ENCODE measurements at regions not wholly inside any gene's neighbourhood (a gene's known extent, or its start where the extent isn't known, plus 50 kb on each side); places are given as distances from the start of the nearest gene placed in this dataset.
"Not testable (repeated sequence)": the region's sequence is repeated elsewhere in the genome, so short reads cannot be mapped to it uniquely, and the experiment has no call there.

DNA sequence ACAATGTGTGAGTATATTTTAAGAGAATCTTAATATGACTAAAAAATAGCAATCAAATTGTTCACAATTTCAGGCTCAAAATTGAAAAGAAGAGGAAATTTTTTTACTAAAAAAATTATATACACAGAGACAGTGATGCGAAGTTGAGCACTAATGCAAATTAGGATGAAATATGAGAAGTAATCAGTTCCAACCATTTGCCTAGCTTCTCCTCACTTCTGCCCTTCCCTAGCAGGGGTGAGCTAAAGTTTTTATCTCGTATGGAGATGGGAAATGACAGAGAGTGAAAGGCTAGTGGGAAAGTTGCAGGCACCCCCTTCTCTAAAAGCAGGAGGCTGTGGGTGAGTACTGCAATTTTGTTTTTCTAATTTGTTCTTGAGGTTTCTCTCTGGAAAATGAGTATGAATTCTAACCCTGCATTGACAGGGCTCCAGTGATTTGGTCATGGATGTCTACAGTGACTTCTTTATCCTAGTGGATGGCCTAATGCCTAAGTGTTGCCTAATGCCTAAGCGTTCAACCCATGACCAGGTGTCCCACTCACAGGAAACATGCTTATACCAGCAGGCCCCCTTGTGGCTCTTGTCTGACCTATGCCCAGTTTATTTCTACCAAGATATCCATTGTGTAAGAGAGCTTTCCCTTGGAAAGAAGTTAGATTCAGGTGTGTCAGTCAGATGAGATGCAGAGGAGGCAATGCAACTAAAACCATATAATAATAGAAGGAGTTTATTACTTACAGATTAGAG, 78.0 kb upstream of the HNMT start:
- no peak for DNase-seq (ENCODE audit: low read depth)

GRCh38 chr2:137888845-137889244, 75.4 kb upstream of the HNMT start:
- no peak for DNase-seq (ENCODE audit: low read depth)

GRCh38 chr2:137892739-137893138, 71.5 kb upstream of the HNMT start:
- DNase-seq (ENCODE audit: low read depth), result no peak

DNA sequence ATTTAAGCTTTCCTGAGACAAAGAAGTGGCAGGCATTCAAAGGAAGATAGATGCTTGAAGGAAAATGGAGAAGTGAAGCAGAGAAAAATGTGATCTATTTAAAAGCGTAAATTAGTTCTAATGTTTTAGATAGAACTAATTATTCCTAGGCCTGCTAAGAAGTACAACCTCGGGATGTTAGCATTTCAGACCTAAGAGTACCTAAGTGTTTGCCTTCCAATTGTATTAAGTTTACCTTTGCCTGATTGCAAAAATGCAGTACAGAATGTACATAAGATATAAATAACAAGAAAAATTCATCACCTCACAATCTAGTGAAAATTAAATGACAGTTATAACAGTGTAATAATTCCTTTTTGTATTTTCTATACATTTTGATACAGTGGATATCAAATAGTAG, 71.1 kb upstream of the HNMT start:
- DNase-seq (ENCODE audit: low read depth), result no peak

- DNase-seq (ENCODE audit: low read depth), result no peak
Observed at GRCh38 chr2:137896467-137896866, 67.8 kb upstream of the HNMT start.

DNA sequence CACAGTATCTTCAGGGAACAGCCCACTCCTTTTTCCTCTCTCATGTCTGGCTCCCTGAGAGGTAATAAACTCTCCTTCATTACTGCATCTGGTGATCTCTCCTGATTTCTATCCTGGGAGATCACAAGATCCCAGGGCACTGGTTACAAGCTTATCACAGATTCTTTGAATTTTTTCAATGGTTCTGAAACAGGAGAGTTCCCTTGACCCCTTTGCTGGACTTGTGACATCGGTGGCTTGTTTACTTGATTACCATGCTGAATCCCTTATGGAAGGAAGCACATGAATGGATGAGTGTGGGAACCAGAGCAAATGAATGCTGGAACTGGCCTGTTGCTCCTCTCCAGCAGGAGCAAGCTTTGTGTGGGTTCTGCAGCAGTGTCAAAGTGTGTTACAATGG, 67.2 kb upstream of the HNMT start:
- no peak for DNase-seq (ENCODE audit: low read depth)

GRCh38 chr2:137900421-137901141, 63.7 kb upstream of the HNMT start:
- DNase-seq (ENCODE audit: low read depth), result no peak

GRCh38 chr2:137910641-137911040, 53.6 kb upstream of the HNMT start:
- no peak for DNase-seq (ENCODE audit: low read depth)

GRCh38 chr2:137912371-137912770, 51.9 kb upstream of the HNMT start:
- no peak for DNase-seq (ENCODE audit: low read depth)

DNA sequence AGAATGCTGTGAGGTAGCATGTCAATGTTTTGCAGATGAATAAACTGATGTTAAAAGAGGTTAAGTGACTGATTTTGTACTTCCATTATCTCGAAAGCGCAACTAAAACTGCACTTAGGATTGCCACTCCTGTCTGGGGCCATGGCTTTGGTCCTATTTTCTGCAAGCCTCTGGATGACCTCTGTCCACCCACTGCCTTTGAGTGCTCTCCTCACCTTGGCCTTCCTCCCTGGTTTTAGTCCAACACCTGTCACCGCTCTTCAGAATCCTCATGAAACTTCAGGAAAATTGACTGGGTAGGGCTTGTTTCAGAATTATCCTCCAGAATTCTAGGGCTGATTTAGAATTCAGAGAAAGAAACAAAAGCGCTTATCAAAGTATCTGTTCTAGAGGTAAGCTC, 51.1 kb upstream of the HNMT start:
- DNase-seq (ENCODE audit: low read depth), result no peak

GRCh38 chr2:137913648-137914047, 50.6 kb upstream of the HNMT start:
- DNase-seq (ENCODE audit: low read depth), result not testable (repeated sequence)

All from fibroblast of the conjunctiva (primary cell).